PC-3 (cell line): ENCODE measurements at regions not wholly inside any gene's neighbourhood (a gene's known extent, or its start where the extent isn't known, plus 50 kb on each side); places are given as distances from the start of the nearest gene placed in this dataset.

ENCODE experiments used
- ATAC-seq: fragments of 200-7000 bp; cut with Tn5 transposase; 2 replicates; pipeline ENCODE4 v1.9.1; 2020; ENCODE audit warnings: mild to moderate bottlenecking, moderate library complexity
- BruUV-seq: library from RNA; stranded (reverse); fragments of 400-500 nt; replicated peaks from 2 replicates; lab custom pipeline; 2021; lab: Mats Ljungman, UMichigan
- CTCF ChIA-PET: fragments of 300-600 bp; sonication (Branson Sonifier 250); formaldehyde crosslinking; loops from one replicate; lab custom pipeline; 2022; ENCODE audit warnings: antibody characterized with exemption; lab: Charles Lee
- POLR2A ChIA-PET: fragments of 300-600 bp; sonication (Branson Sonifier 250); formaldehyde crosslinking; loops from one replicate; lab custom pipeline; 2022; ENCODE audit warnings: antibody characterized with exemption; ENCODE audit not compliant: unreplicated experiment; lab: Charles Lee
- DNase-seq: peaks from one replicate; pipeline ENCODE4 v3.0.0-alpha.2; 2015
- H2AFZ ChIP-seq: fragments of 300-600 bp; sonication (generic); 2 replicates; pipeline ENCODE4 v1.6.0; 2016; ENCODE audit warnings: antibody characterized with exemption, low read length
- H3F3A ChIP-seq: fragments of 300-600 bp; sonication (generic); one replicate; pipeline ENCODE4 v1.6.0; 2017; ENCODE audit warnings: antibody characterized with exemption, low read length, control low read depth, mild to moderate bottlenecking; ENCODE audit not compliant: unreplicated experiment
- H3K27ac ChIP-seq: fragments of 300-600 bp; sonication (generic); 2 replicates; pipeline ENCODE4 v1.5.1; 2016; ENCODE audit warnings: mild to moderate bottlenecking, low read length
- H3K27me3 ChIP-seq: fragments of 300-600 bp; sonication (generic); 2 replicates; pipeline ENCODE4 v1.6.1; 2016; ENCODE audit warnings: low read length, mixed read lengths
- H3K36me3 ChIP-seq: fragments of 300-600 bp; sonication (generic); 2 replicates; pipeline ENCODE4 v1.6.1; 2016; ENCODE audit warnings: low read depth, mixed run types, low read length, mixed read lengths
- H3K4me1 ChIP-seq: fragments of 300-600 bp; sonication (generic); 2 replicates; pipeline ENCODE4 v1.5.1; 2016; ENCODE audit warnings: low read length; ENCODE audit not compliant: insufficient read depth
- H3K4me2 ChIP-seq: fragments of 300-600 bp; sonication (generic); 2 replicates; pipeline ENCODE4 v1.6.0; 2016; ENCODE audit warnings: low read length
- H3K4me3 ChIP-seq: fragments of 300-600 bp; sonication (generic); 2 replicates; pipeline ENCODE4 v1.5.1; 2016; ENCODE audit warnings: mild to moderate bottlenecking, low read length, mixed read lengths
- H3K79me2 ChIP-seq: fragments of 300-600 bp; sonication (generic); 2 replicates; pipeline ENCODE4 v1.6.1; 2017; ENCODE audit warnings: low read length, mixed read lengths
- H3K9ac ChIP-seq: fragments of 300-600 bp; sonication (generic); 2 replicates; pipeline ENCODE4 v1.6.0; 2016; ENCODE audit warnings: mild to moderate bottlenecking, low read length
- H3K9me2 ChIP-seq: fragments of 300-600 bp; sonication (generic); replicated peaks from 2 replicates; pipeline ENCODE4 v1.6.1; 2016; ENCODE audit warnings: mixed run types, low read length, mixed read lengths
- H3K9me3 ChIP-seq: fragments of 300-600 bp; sonication (generic); 2 replicates; pipeline ENCODE4 v1.6.1; 2016; ENCODE audit warnings: low read length, mixed read lengths
- H4K20me1 ChIP-seq: fragments of 300-600 bp; sonication (generic); 2 replicates; pipeline ENCODE4 v1.6.1; 2016; ENCODE audit warnings: low read length, mixed read lengths
- EZH2 ChIP-seq: fragments of 300-600 bp; sonication (generic); IDR thresholded peaks from one replicate; pipeline ENCODE4 v1.6.1; 2017; ENCODE audit warnings: antibody characterized with exemption, mild to moderate bottlenecking, low read length; ENCODE audit not compliant: unreplicated experiment
- EZH2phosphoT487 ChIP-seq: fragments of 300-600 bp; sonication (generic); IDR thresholded peaks from 2 replicates; pipeline ENCODE4 v1.6.1; 2018; ENCODE audit warnings: mild to moderate bottlenecking, antibody characterized with exemption, low read length, borderline replicate concordance
- intact Hi-C: fragments of 100-400 bp; cut with micrococcal nuclease; formaldehyde crosslinking; loops from 2 replicates; pipeline ENCODE4 v1.9.0; 2023
- TF ChIP-seq, protein P1 (sequence below): fragments of 300-600 bp; sonication (generic); conservative IDR thresholded peaks from 2 replicates; pipeline ENCODE4 v1.5.1; 2017; ENCODE audit warnings: antibody characterized with exemption, low read depth, mild to moderate bottlenecking, low read length

DNA sequence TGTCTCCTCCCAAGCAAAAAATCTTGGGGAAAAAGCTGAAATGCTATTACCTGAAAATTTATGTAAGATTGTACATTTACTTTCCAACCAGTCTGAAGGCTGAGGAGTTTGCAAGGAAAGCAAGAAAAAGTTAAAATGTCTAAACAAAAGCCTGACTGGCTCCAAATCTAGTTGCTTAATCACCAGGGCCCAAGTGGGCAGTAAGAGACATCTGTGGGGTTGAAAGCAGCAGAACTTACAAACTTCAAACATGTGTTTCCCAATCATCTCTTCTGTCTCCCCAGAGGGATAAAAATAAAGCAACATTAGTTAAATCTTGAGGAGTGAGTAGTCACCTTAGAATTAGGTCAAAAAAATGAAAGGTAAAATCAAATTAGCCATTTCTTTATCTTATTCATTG lies 98.6 kb downstream of the OGFRL1 start:
- H3K4me3 ChIP-seq = no peak overlapping the region
- intact Hi-C loops = no loop called here
- H3K4me1 ChIP-seq = peaks cover 38% of the 10 kb centered on the region
- no peaks in the 10 kb centered on the region for H3K9me2 ChIP-seq
- H3K9me3 ChIP-seq = no peaks in the 10 kb centered on the region
- ChIA-PET POLR2A (no interaction called here), CTCF (no interaction called here)
- DNase-seq (no peak), ATAC-seq (no peak)
- H2AFZ ChIP-seq = no peak overlapping the region
- no peaks in the 10 kb centered on the region for H3F3A ChIP-seq
- TF ChIP-seq EZH2 (no peak), EZH2phosphoT487 (no peak)
- TF ChIP-seq, protein P1, sequence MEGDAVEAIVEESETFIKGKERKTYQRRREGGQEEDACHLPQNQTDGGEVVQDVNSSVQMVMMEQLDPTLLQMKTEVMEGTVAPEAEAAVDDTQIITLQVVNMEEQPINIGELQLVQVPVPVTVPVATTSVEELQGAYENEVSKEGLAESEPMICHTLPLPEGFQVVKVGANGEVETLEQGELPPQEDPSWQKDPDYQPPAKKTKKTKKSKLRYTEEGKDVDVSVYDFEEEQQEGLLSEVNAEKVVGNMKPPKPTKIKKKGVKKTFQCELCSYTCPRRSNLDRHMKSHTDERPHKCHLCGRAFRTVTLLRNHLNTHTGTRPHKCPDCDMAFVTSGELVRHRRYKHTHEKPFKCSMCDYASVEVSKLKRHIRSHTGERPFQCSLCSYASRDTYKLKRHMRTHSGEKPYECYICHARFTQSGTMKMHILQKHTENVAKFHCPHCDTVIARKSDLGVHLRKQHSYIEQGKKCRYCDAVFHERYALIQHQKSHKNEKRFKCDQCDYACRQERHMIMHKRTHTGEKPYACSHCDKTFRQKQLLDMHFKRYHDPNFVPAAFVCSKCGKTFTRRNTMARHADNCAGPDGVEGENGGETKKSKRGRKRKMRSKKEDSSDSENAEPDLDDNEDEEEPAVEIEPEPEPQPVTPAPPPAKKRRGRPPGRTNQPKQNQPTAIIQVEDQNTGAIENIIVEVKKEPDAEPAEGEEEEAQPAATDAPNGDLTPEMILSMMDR = no peak
- no peaks in the 10 kb centered on the region for H3K27me3 ChIP-seq
- no peaks in the 10 kb centered on the region for H3K79me2 ChIP-seq
- BruUV-seq = no TSS peak
- H4K20me1 ChIP-seq = no peaks in the 10 kb centered on the region
- peak overlapping the region; percentile 63 for H3K4me2 ChIP-seq
- H3K9ac ChIP-seq = peak overlapping the region; percentile 49
- peak overlapping the region; percentile 89 for H3K27ac ChIP-seq
- H3K36me3 ChIP-seq = no peaks in the 10 kb centered on the region

- H3K4me3 ChIP-seq = no peak overlapping the region
- no peaks in the 10 kb centered on the region for H3F3A ChIP-seq
- CTCF ChIA-PET = no interaction called here
- peak overlapping the region; percentile 37; the same call in 1 of the 2 replicates for H3K4me2 ChIP-seq
- no peaks in the 10 kb centered on the region for H3K9me3 ChIP-seq
- peaks cover 45% of the 10 kb centered on the region for H3K4me1 ChIP-seq
- no peaks in the 10 kb centered on the region for H3K27me3 ChIP-seq
- no peak overlapping the region for H2AFZ ChIP-seq
- H3K9me2 ChIP-seq = no peaks in the 10 kb centered on the region
- ATAC-seq (peak; percentile 27; the same call in 1 of the 2 replicates), DNase-seq (peak; percentile 39)
- TF ChIP-seq, protein P1 = no peak
- TF ChIP-seq EZH2 = no peak
- TF ChIP-seq EZH2phosphoT487 = no peak
- no peaks in the 10 kb centered on the region for H4K20me1 ChIP-seq
- no peaks in the 10 kb centered on the region for H3K79me2 ChIP-seq
- H3K36me3 ChIP-seq = no peaks in the 10 kb centered on the region
- intact Hi-C loops = no loop called here
- POLR2A ChIA-PET = interaction anchor here (0.6 kb wide), 1 partner anchor 26 kb away, joined by 3 read pairs; no protein-coding TSS in a partner anchor
- peak overlapping the region; percentile 58 for H3K27ac ChIP-seq
- H3K9ac ChIP-seq = no peak overlapping the region; the same call in 1 of the 2 replicates
- no TSS peak for BruUV-seq
Measured at GRCh38 chr6:71388068-71388744, 99.6 kb downstream of the OGFRL1 start.

DNA sequence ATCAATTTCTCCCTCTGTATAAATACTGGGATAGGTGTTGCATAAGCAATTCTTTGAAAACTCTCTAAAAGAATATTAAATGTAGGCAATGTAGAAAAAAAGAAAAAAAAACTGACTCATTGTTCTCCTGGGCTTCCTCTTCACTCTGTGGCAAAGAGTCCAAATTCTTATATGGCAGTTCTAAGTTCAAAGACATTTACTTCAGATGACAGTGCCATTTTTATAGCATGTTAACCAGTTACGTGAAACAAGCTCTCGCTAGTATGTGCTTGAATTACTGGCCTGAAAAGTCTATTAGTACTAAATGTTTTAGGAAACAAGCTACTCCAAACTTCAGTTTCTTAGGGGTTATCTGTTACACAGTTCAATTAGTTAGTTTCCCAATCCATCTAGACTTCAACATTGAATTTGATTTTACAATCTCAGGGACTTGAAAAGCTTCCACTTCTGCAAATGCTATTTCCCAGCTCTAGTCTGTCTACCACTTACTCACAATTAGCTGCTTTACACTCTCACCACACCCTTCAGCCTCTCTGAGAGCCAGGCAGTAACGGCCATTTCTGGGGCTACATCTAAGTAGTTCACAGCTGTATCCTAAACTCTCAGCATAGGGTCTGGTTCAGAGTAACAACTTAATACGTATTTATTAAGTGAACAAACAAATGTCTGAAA lies 100.4 kb downstream of the OGFRL1 start:
- no TSS peak for BruUV-seq
- H3K4me1 ChIP-seq = peaks cover 53% of the 10 kb centered on the region
- no peak for TF ChIP-seq EZH2
- TF ChIP-seq, protein P1 = no peak
- no peak for TF ChIP-seq EZH2phosphoT487

More for the DNA sequence above, 100.4 kb downstream of the OGFRL1 start:
- POLR2A ChIA-PET = no interaction called here
- no peaks in the 10 kb centered on the region for H3F3A ChIP-seq
- no peak overlapping the region for H3K4me3 ChIP-seq
- H4K20me1 ChIP-seq = no peaks in the 10 kb centered on the region
- intact Hi-C loops = no loop called here
- H3K9ac ChIP-seq = no peak overlapping the region
- H3K36me3 ChIP-seq = no peaks in the 10 kb centered on the region
- no peaks in the 10 kb centered on the region for H3K79me2 ChIP-seq
- CTCF ChIA-PET = no interaction called here
- no peaks in the 10 kb centered on the region for H3K27me3 ChIP-seq
- no peak for DNase-seq
- no peak overlapping the region for H3K4me2 ChIP-seq
- H3K9me3 ChIP-seq = no peaks in the 10 kb centered on the region
- no peak overlapping the region for H2AFZ ChIP-seq
- H3K27ac ChIP-seq = peak overlapping the region; percentile 58; the same call in 1 of the 2 replicates
- no peak for ATAC-seq
- H3K9me2 ChIP-seq = no peaks in the 10 kb centered on the region
